HG03575 (cell line): ENCODE measurements at regions not wholly inside any gene's neighbourhood (a gene's known extent, or its start where the extent isn't known, plus 50 kb on each side); places are given as distances from the start of the nearest gene placed in this dataset.

Experiments
- ATAC-seq: cut with Tn5 transposase; IDR thresholded peaks from one replicate; pipeline ENCODE4 v1.9.1; 2021; ENCODE audit not compliant: unreplicated experiment, insufficient number of reproducible peaks, low FRiP score; ENCODE audit errors: extremely low read depth

GRCh38 chr2:196584903-196585302, 54.6 kb upstream of the CCDC150 start:
- ATAC-seq: no peak

DNA sequence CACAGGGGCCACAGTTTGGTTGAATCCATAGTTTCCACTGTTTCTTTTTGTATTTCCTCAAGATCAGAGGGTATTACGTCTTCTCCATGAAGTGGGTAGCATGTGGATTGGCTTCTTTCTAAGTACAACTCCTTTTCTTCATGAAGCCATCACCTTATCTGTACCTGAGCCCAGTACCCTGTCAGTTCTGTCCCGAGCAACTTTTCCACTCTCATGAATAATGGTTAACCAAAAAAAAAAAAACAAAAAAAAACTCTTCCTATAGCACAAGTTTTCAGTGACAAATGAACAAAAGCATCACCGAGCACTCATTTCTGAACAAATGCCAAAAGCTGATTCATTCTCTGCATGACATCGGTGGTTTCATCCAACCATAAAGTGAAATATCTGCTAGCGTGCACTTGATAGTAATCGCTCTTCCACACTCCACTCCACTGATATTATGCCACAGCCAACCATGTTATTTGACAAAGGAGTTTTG, 53.0 kb upstream of the CCDC150 start:
- no peak for ATAC-seq

DNA sequence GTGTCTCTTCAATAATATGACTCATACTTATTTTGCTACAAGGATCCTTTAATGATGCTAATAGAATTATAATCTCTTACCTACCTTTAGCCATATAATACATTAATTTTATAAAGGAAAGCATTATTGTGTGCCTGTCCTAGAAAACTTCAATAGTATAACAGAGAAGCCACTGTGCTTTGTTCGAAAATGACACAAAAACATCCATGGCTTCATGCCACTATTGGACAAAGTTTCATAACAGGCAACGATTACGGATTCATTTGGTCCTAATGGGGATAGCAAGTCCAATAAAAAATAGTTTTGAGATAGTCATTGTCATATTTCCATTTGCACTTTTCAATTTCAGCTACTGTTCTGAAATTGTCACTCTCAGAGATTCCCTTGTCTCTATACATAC, 52.5 kb upstream of the CCDC150 start:
- no peak for ATAC-seq

DNA sequence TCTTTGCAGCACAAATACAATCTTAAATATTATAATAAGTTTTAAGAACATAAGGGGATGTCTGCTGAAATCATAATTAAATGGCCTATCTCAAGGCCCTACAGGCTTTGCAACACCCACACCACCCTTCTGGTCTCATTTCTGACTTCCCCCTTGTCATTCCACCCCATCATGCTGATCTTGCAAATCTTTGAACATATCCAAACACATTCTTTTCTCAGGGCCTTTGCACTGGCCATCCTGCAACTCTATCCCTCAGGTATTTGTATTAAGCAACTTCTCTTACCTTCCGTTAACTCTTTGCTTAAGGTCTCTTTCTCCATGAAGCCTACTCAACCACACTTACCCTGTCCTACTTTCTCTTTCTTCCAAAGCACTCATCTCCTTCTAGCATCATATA, 51.8 kb upstream of the CCDC150 start:
- ATAC-seq: no peak

DNA sequence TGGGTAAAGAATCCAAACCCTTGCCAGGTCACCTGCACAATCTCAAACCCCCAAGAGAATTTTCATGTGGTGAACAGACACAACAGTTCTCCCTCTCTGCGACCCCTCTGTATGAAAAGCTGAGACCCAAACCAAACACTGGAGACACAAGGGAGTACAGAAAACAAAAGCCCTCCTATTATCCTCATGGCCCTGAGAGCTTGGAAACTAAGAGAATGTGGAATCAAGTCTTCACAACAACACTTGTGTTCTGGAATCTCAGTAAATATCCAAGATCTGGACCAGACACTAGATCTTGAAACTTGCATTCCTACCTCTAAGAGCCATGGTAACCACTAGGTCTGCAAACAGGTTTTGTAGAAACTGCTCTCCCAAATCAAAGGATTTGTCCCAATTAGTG, 50.1 kb upstream of the CCDC150 start:
- no peak for ATAC-seq
